Esophagus muscularis mucosa (tissue), 3 donors: ENCODE measurements at regions not wholly inside any gene's neighbourhood (a gene's known extent, or its start where the extent isn't known, plus 50 kb on each side); places are given as distances from the start of the nearest gene placed in this dataset.

Experiments used
- POLR2A ChIP-seq: fragments of 450-650 bp; IDR thresholded peaks from one replicate; pipeline ENCODE4 v1.6.1; 2017; ENCODE audit warnings: antibody characterized with exemption, moderate library complexity, mild to moderate bottlenecking, low read depth
- TF ChIP-seq, protein P1 (sequence below), 3 experiments: fragments of 200-600 bp in 2 of 3; fragments of 450-650 bp in 1 of 3; sonication (generic) in 2 of 3; IDR thresholded peaks; one replicate each; pipeline ENCODE4 v1.5.1; 2017 to 2019; ENCODE audit warnings: antibody characterized with exemption in 3 of 3, mild to moderate bottlenecking in 2 of 3, moderate library complexity in 1 of 3

GRCh38 chr1:88175631-88176226 is 508.3 kb upstream of the PKN2 start:
- TF ChIP-seq, protein P1, sequence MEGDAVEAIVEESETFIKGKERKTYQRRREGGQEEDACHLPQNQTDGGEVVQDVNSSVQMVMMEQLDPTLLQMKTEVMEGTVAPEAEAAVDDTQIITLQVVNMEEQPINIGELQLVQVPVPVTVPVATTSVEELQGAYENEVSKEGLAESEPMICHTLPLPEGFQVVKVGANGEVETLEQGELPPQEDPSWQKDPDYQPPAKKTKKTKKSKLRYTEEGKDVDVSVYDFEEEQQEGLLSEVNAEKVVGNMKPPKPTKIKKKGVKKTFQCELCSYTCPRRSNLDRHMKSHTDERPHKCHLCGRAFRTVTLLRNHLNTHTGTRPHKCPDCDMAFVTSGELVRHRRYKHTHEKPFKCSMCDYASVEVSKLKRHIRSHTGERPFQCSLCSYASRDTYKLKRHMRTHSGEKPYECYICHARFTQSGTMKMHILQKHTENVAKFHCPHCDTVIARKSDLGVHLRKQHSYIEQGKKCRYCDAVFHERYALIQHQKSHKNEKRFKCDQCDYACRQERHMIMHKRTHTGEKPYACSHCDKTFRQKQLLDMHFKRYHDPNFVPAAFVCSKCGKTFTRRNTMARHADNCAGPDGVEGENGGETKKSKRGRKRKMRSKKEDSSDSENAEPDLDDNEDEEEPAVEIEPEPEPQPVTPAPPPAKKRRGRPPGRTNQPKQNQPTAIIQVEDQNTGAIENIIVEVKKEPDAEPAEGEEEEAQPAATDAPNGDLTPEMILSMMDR (IDR thresholded peaks at IDR 0.05): no peak
- no peak for TF ChIP-seq POLR2A
